ENCODE measurements at regions not wholly inside any gene's neighbourhood (a gene's known extent, or its start where the extent isn't known, plus 50 kb on each side); places are given as distances from the start of the nearest gene placed in this dataset.

DNA sequence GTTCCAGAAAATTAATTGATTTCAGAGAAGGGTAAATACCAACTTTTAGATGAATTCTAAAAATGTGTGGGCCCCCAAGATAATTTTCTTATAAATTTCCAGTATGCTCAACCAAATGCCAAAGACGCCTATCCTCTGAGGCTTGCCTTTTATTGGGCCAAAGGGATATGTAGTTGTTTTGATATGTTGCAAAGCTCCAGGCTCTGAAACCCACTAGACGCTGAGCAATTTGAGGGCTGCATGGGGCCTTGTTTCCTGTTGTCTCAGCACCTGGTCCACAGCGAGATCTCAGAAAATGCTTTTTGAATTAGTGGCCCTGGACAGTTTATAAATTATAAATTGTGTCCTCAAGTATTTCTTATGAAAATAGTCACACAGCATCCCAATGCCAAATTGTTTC is 397.2 kb downstream of the SAMD5 start:
- no peak overlapping the region for H3K4me3 ChIP-seq (ENCODE audit: low read length in 2 of 2)
- no peaks in the 10 kb centered on the region for H3K9me3 ChIP-seq (ENCODE audit: control insufficient read depth in 2 of 2, low read length in 2 of 2)
- no peaks in the 10 kb centered on the region for H3K4me1 ChIP-seq (ENCODE audit: control insufficient read depth, insufficient read depth, low read length)

DNA sequence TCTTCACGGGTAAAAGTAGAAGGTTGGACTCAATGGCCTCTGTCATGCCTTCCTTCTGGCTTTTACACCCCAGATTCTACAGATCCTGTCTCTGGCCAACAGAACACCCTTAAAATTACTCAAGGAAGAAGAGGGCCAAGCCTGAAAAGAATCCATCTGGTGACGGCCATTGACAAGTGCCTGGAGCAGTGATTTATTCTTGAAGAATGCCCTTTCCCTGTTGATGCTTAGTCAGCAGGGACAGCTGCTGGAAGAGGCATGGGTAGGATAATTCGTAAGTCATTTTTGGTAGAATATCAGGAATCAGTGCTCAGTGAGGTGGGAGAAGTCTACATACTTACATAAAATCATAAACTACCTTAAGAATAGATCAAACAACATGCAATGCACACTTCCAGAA is 397.9 kb downstream of the SAMD5 start:
- H3K27ac ChIP-seq (ENCODE audit: low read length) = no peak overlapping the region
- no peaks in the 10 kb centered on the region for H3K36me3 ChIP-seq (ENCODE audit: control insufficient read depth in 2 of 2, insufficient read depth in 2 of 2, low read length in 2 of 2)
- no peaks in the 10 kb centered on the region for H3K4me1 ChIP-seq (ENCODE audit: control insufficient read depth, insufficient read depth, low read length)
- H3K9ac ChIP-seq (ENCODE audit: low read length in 2 of 2) = no peak overlapping the region
- H3K9me3 ChIP-seq (ENCODE audit: control insufficient read depth in 2 of 2, low read length in 2 of 2) = no peaks in the 10 kb centered on the region
- no peak overlapping the region for H3K4me3 ChIP-seq (ENCODE audit: low read length in 2 of 2)
- no peaks in the 10 kb centered on the region for H3K27me3 ChIP-seq (ENCODE audit: control insufficient read depth in 1 of 2, insufficient read depth in 2 of 2, low read length in 2 of 2)

More for the DNA sequence above, 397.2 kb downstream of the SAMD5 start:
- H3K27me3 ChIP-seq (ENCODE audit: control insufficient read depth in 1 of 2, insufficient read depth in 2 of 2, low read length in 2 of 2) = no peaks in the 10 kb centered on the region
- H3K9ac ChIP-seq (ENCODE audit: low read length in 2 of 2) = no peak overlapping the region
- H3K27ac ChIP-seq (ENCODE audit: low read length) = no peak overlapping the region
- H3K36me3 ChIP-seq (ENCODE audit: control insufficient read depth in 2 of 2, insufficient read depth in 2 of 2, low read length in 2 of 2) = no peaks in the 10 kb centered on the region

DNA sequence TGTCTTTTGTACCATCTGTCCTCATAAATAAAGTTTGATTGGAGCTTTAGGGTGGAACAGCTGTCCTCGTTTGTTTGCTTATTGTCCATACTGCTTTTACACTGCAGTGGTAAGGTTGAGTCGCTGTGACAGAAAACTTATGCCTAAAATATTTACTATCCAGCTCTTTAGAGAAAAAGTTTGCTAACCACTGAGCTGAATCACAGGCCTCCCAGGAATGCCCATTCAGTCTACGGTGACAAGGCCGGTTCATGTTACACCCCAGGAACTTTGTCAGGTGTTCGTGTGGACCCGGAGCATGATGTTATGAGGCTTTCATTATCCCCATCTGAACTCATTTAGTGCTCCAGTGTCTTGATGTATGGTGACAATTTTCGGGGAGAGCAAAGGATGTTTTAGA is 401.1 kb downstream of the SAMD5 start:
- Histone ChIP-seq H3K27ac (ENCODE audit: low read length) (no peak overlapping the region), H3K36me3 (ENCODE audit: control insufficient read depth in 2 of 2, insufficient read depth in 2 of 2, low read length in 2 of 2) (no peaks in the 10 kb centered on the region), H3K9me3 (ENCODE audit: control insufficient read depth in 2 of 2, low read length in 2 of 2) (no peaks in the 10 kb centered on the region), H3K4me1 (ENCODE audit: control insufficient read depth, insufficient read depth, low read length) (no peaks in the 10 kb centered on the region), H3K9ac (ENCODE audit: low read length in 2 of 2) (no peak overlapping the region), H3K27me3 (ENCODE audit: control insufficient read depth in 1 of 2, insufficient read depth in 2 of 2, low read length in 2 of 2) (no peaks in the 10 kb centered on the region), H3K4me3 (ENCODE audit: low read length in 2 of 2) (no peak overlapping the region)

DNA sequence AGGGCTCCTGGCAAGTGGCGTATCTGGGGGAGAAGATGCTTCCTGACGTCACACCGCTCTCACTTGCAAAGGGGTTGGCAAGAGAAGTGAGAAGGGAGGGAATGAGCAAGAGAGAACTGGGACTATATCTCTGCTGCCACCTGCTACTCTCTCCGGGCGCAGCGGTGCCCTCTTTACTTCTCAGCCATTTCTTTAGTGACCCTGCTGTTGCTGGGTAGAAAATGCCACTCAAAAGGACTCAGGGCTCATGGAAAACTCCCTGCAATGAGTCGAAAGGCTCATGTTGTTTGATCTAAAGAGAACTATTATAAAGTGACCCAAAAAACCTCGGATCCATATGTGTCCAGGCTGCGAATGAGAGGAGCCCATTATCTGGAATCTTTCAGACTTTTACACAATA is 401.8 kb downstream of the SAMD5 start:
- Histone ChIP-seq H3K36me3 (ENCODE audit: control insufficient read depth in 2 of 2, insufficient read depth in 2 of 2, low read length in 2 of 2) (no peaks in the 10 kb centered on the region), H3K9me3 (ENCODE audit: control insufficient read depth in 2 of 2, low read length in 2 of 2) (no peaks in the 10 kb centered on the region), H3K4me1 (ENCODE audit: control insufficient read depth, insufficient read depth, low read length) (no peaks in the 10 kb centered on the region), H3K27ac (ENCODE audit: low read length) (no peak overlapping the region), H3K27me3 (ENCODE audit: control insufficient read depth in 1 of 2, insufficient read depth in 2 of 2, low read length in 2 of 2) (no peaks in the 10 kb centered on the region), H3K4me3 (ENCODE audit: low read length in 2 of 2) (no peak overlapping the region), H3K9ac (ENCODE audit: low read length in 2 of 2) (no peak overlapping the region)

DNA sequence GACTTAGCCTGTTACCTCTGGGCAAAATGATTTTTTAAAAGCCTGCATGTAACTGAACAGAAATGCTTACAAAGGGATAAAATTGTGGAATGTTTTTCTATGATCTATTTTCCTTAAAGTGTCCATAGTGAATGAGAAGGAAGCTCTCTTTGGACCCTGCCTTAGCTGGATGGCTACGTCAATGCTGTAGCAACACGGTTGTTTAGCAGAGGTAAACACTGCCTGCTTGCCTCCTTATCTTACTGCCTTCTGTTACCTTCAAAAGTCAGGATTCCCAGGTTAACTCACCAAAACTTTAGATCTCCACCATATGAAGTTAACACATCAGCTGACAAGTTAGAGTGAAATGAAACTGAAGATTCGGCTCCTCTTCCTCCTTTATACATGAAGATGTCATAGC is 402.6 kb downstream of the SAMD5 start:
- Histone ChIP-seq H3K4me3 (ENCODE audit: low read length in 2 of 2) (no peak overlapping the region), H3K27ac (ENCODE audit: low read length) (no peak overlapping the region), H3K9me3 (ENCODE audit: control insufficient read depth in 2 of 2, low read length in 2 of 2) (no peaks in the 10 kb centered on the region), H3K4me1 (ENCODE audit: control insufficient read depth, insufficient read depth, low read length) (no peaks in the 10 kb centered on the region), H3K36me3 (ENCODE audit: control insufficient read depth in 2 of 2, insufficient read depth in 2 of 2, low read length in 2 of 2) (no peaks in the 10 kb centered on the region), H3K27me3 (ENCODE audit: control insufficient read depth in 1 of 2, insufficient read depth in 2 of 2, low read length in 2 of 2) (no peaks in the 10 kb centered on the region), H3K9ac (ENCODE audit: low read length in 2 of 2) (no peak overlapping the region)

DNA sequence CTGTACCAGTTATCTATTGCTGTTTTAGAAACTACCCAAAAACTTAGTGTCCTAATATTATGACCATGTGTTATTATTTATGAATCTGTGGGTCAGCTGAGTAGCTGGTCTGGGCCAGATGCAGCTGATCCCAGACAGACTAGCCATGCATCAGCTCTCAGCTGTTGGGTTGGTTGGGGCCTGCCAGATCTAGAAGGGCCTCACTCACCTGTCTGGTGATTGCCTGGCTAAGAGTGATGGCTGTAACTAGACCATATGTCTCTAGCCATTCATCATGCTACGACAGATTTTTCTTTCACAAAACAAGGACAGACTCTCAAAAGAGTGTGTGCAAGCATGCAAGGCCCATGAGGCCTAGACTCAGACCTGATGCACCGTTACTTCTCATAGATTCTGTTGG is 403.2 kb downstream of the SAMD5 start:
- Histone ChIP-seq H3K36me3 (ENCODE audit: control insufficient read depth in 2 of 2, insufficient read depth in 2 of 2, low read length in 2 of 2) (no peaks in the 10 kb centered on the region), H3K27ac (ENCODE audit: low read length) (no peak overlapping the region), H3K4me1 (ENCODE audit: control insufficient read depth, insufficient read depth, low read length) (no peaks in the 10 kb centered on the region), H3K9ac (ENCODE audit: low read length in 2 of 2) (no peak overlapping the region), H3K27me3 (ENCODE audit: control insufficient read depth in 1 of 2, insufficient read depth in 2 of 2, low read length in 2 of 2) (no peaks in the 10 kb centered on the region), H3K9me3 (ENCODE audit: control insufficient read depth in 2 of 2, low read length in 2 of 2) (no peaks in the 10 kb centered on the region), H3K4me3 (ENCODE audit: low read length in 2 of 2) (no peak overlapping the region)

DNA sequence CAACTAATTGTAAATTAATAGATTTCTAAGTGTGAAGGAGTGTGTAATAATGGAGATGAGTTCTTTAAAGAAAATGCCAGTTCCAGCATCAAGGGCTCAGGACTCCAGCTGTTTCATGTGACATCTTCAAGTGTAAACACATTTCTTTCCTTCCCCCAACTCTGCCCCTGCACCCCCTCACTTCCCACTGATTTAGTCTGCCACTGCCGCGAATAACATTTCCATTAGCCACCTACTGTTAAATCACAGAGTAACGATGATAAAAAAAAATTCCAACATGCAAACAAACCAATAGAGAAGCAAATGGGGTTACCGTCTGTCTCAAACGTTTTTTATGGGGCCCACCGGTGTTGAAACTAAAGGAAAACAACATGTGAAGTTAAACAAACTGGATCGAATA is 414.3 kb downstream of the SAMD5 start:
- Histone ChIP-seq H3K27ac (ENCODE audit: low read length) (no peak overlapping the region), H3K9me3 (ENCODE audit: control insufficient read depth in 2 of 2, low read length in 2 of 2) (peaks cover 0 to 3% of the 10 kb centered on the region in 2 donors), H3K4me1 (ENCODE audit: control insufficient read depth, insufficient read depth, low read length) (no peaks in the 10 kb centered on the region), H3K9ac (ENCODE audit: low read length in 2 of 2) (no peak overlapping the region), H3K36me3 (ENCODE audit: control insufficient read depth in 2 of 2, insufficient read depth in 2 of 2, low read length in 2 of 2) (no peaks in the 10 kb centered on the region), H3K4me3 (ENCODE audit: low read length in 2 of 2) (no peak overlapping the region), H3K27me3 (ENCODE audit: control insufficient read depth in 1 of 2, insufficient read depth in 2 of 2, low read length in 2 of 2) (no peaks in the 10 kb centered on the region)

DNA sequence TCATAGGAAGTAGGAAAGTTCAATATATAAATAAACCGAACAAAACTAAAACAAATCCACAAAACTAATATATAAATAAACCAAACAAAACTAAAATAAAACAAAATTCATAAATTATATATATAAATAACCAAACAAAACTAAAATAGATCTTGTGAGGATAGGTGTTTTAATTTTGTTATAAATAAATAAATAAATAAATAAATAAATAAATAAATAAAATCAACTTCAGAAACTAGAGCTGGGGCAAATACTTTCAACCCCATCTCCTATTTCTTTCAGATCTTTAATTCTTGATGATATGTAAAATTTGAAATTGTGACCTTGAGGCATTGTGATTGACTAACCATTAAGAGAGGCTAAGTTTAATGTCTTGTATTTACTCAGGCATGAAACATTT is 416.1 kb downstream of the SAMD5 start:
- Histone ChIP-seq H3K9ac (ENCODE audit: low read length in 2 of 2) (no peak overlapping the region), H3K9me3 (ENCODE audit: control insufficient read depth in 2 of 2, low read length in 2 of 2) (peaks cover 0 to 6% of the 10 kb centered on the region in 2 donors), H3K4me1 (ENCODE audit: control insufficient read depth, insufficient read depth, low read length) (no peaks in the 10 kb centered on the region), H3K36me3 (ENCODE audit: control insufficient read depth in 2 of 2, insufficient read depth in 2 of 2, low read length in 2 of 2) (no peaks in the 10 kb centered on the region), H3K27me3 (ENCODE audit: control insufficient read depth in 1 of 2, insufficient read depth in 2 of 2, low read length in 2 of 2) (no peaks in the 10 kb centered on the region), H3K27ac (ENCODE audit: low read length) (no peak overlapping the region), H3K4me3 (ENCODE audit: low read length in 2 of 2) (no peak overlapping the region)

DNA sequence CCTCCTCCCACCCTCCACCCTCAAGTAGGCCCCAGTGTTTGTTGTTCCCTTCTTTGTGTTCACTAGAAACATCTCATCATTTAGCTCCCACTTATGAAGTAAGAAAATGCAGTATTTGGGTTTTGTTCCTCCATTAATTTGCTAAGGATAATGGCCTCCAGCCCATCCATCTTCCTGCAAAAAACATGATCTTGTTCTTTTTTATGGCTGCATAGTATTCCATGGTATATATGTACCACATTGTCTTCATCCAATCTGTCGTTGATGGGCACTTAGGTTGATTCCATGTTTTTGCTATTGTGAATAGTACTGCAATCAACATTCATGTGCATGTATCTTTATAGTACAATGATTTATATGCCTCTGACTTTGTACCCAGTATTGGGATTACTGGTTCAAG is 416.8 kb upstream of the SASH1 start:
- H3K9me3 ChIP-seq (ENCODE audit: control insufficient read depth in 2 of 2, low read length in 2 of 2) = peaks cover 0 to 6% of the 10 kb centered on the region in 2 donors
- H3K36me3 ChIP-seq (ENCODE audit: control insufficient read depth in 2 of 2, insufficient read depth in 2 of 2, low read length in 2 of 2) = no peaks in the 10 kb centered on the region
- no peaks in the 10 kb centered on the region for H3K27me3 ChIP-seq (ENCODE audit: control insufficient read depth in 1 of 2, insufficient read depth in 2 of 2, low read length in 2 of 2)
- no peak overlapping the region for H3K27ac ChIP-seq (ENCODE audit: low read length)
- no peak overlapping the region for H3K9ac ChIP-seq (ENCODE audit: low read length in 2 of 2)
- no peaks in the 10 kb centered on the region for H3K4me1 ChIP-seq (ENCODE audit: control insufficient read depth, insufficient read depth, low read length)
- no peak overlapping the region for H3K4me3 ChIP-seq (ENCODE audit: low read length in 2 of 2)

DNA sequence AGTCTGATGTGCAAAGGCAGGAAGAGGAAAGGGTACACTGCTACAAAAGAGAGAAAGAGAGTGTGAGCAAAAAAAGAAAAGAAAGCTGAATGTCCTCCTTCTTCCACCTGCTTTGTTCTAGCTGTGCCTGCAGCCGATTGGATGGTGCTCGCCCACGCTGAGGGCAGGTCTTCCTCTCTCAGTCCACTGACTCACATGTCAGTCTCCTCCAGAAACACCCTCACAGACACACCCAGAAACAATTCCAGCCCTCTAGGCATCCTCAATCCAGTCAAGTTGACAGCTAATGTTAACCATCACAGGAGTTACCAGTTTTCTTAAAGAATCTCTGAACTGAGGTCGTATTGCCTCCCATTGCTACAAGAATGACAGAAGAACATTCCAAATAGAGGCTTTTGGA is 411.9 kb upstream of the SASH1 start:
- H3K9ac ChIP-seq (ENCODE audit: low read length in 2 of 2) = no peak overlapping the region
- no peaks in the 10 kb centered on the region for H3K36me3 ChIP-seq (ENCODE audit: control insufficient read depth in 2 of 2, insufficient read depth in 2 of 2, low read length in 2 of 2)
- H3K4me3 ChIP-seq (ENCODE audit: low read length in 2 of 2) = no peak overlapping the region
- H3K27ac ChIP-seq (ENCODE audit: low read length) = no peak overlapping the region
- H3K4me1 ChIP-seq (ENCODE audit: control insufficient read depth, insufficient read depth, low read length) = no peaks in the 10 kb centered on the region
- H3K27me3 ChIP-seq (ENCODE audit: control insufficient read depth in 1 of 2, insufficient read depth in 2 of 2, low read length in 2 of 2) = no peaks in the 10 kb centered on the region
- H3K9me3 ChIP-seq (ENCODE audit: control insufficient read depth in 2 of 2, low read length in 2 of 2) = peaks cover 0 to 5% of the 10 kb centered on the region in 2 donors

DNA sequence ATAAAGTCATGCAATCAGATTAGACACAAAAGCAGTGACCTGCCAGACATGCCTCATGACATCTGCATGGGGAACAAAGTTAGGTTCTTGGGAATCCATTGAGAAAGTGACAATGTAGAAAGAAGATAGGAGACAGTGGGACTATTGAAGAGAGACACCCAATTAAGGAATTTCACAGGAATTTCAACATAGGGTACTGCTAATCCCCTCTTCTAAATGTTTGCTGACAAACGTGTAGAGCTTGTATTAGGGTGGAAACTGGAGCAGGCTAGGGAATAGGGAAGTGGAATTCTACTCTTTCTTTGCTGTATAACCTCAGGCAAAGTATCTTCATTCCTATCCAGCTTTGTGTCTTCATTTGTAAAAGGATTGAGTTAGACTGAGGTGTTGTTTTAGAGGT is 409.4 kb upstream of the SASH1 start:
- no peak overlapping the region for H3K9ac ChIP-seq (ENCODE audit: low read length in 2 of 2)
- peaks cover 0 to 3% of the 10 kb centered on the region in 2 donors for H3K9me3 ChIP-seq (ENCODE audit: control insufficient read depth in 2 of 2, low read length in 2 of 2)
- H3K36me3 ChIP-seq (ENCODE audit: control insufficient read depth in 2 of 2, insufficient read depth in 2 of 2, low read length in 2 of 2) = no peaks in the 10 kb centered on the region
- no peak overlapping the region for H3K4me3 ChIP-seq (ENCODE audit: low read length in 2 of 2)
- no peak overlapping the region for H3K27ac ChIP-seq (ENCODE audit: low read length)
- H3K4me1 ChIP-seq (ENCODE audit: control insufficient read depth, insufficient read depth, low read length) = no peaks in the 10 kb centered on the region
- no peaks in the 10 kb centered on the region for H3K27me3 ChIP-seq (ENCODE audit: control insufficient read depth in 1 of 2, insufficient read depth in 2 of 2, low read length in 2 of 2)

DNA sequence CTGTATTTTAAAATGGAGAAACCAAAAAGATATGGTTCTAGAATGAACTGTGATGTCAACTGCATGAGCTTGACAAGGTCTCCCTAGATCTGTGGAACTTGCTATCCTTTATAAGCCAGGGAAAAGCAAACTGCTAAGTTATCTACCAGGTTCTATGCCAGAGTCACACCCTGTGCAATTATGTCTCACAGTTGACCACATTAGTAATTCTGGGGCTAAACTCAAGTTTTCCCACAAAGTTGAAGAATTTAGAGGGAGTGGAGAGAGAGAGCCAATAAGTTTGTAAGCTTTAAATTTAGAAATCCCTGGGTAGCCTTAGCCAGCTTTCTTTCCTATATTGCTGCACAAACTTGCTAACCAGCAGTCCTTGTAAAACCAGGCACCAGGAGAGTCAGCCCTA is 407.0 kb upstream of the SASH1 start:
- Histone ChIP-seq H3K4me1 (ENCODE audit: control insufficient read depth, insufficient read depth, low read length) (no peaks in the 10 kb centered on the region), H3K27me3 (ENCODE audit: control insufficient read depth in 1 of 2, insufficient read depth in 2 of 2, low read length in 2 of 2) (no peaks in the 10 kb centered on the region), H3K4me3 (ENCODE audit: low read length in 2 of 2) (no peak overlapping the region), H3K9me3 (ENCODE audit: control insufficient read depth in 2 of 2, low read length in 2 of 2) (no peaks in the 10 kb centered on the region), H3K36me3 (ENCODE audit: control insufficient read depth in 2 of 2, insufficient read depth in 2 of 2, low read length in 2 of 2) (no peaks in the 10 kb centered on the region), H3K9ac (ENCODE audit: low read length in 2 of 2) (no peak overlapping the region), H3K27ac (ENCODE audit: low read length) (no peak overlapping the region)

All from stomach smooth muscle (tissue), 2 donors.